ENCODE measurements at regions not wholly inside any gene's neighbourhood (a gene's known extent, or its start where the extent isn't known, plus 50 kb on each side); places are given as distances from the start of the nearest gene placed in this dataset.

GRCh38 chr18:25420077-25420825, 68.3 kb upstream of the ZNF521 start:
- no peak overlapping the region for H3K14ac ChIP-seq (replicated peaks; ENCODE audit: low read depth, low read length)
- peaks cover 3% of the 10 kb centered on the region for H3K4me1 ChIP-seq (ENCODE audit: control insufficient read depth, insufficient read depth, low read length)
- H3K27ac ChIP-seq (ENCODE audit: insufficient read depth, low read length) = no peak overlapping the region
- no peak overlapping the region for H4K91ac ChIP-seq (ENCODE audit: insufficient read depth, low read depth, low read length)
- H3K18ac ChIP-seq (ENCODE audit: low read depth, low read length) = no peak overlapping the region
- H3K4me3 ChIP-seq (ENCODE audit: insufficient read depth, low read depth, low read length) = no peak overlapping the region
- H2BK20ac ChIP-seq (ENCODE audit: low read depth, low read length) = no peak overlapping the region
- no peak overlapping the region for H3K56ac ChIP-seq (ENCODE audit: extremely low read depth, insufficient read depth, low read length)
- H2AK9ac ChIP-seq (replicated peaks; ENCODE audit: low read depth, low read length, poor library complexity) = no peak overlapping the region
- H3K9me3 ChIP-seq (ENCODE audit: control insufficient read depth, insufficient read depth, low read length) = no peaks in the 10 kb centered on the region
- H4K5ac ChIP-seq (ENCODE audit: low read depth, low read length) = no peak overlapping the region
- H2BK120ac ChIP-seq (ENCODE audit: low read depth, low read length) = no peak overlapping the region
- ChIA-PET POLR2A (ENCODE audit: unreplicated experiment) (interaction anchor here (0.6 kb wide), 1 partner anchor 21 kb away, joined by 4 read pairs; no protein-coding TSS in a partner anchor), CTCF (interaction anchor here (0.8 kb wide), 1 partner anchor 10 kb away, joined by 3 read pairs; no protein-coding TSS in a partner anchor)
- peaks cover 6% of the 10 kb centered on the region; the same call in 1 of the 2 replicates for H3K27me3 ChIP-seq (ENCODE audit: control insufficient read depth, insufficient read depth, low read length)
- in situ Hi-C loops (cut with MboI; ENCODE audit: low sequenced_read_pairs) = no loop called here
- no peaks in the 10 kb centered on the region for H3K79me1 ChIP-seq (ENCODE audit: low read depth in 1 of 2, low read length in 2 of 2)
- TF ChIP-seq BHLHE40 (IDR thresholded peaks at IDR 0.05; ENCODE audit: low read depth, low read length) (no peak), ELK1 (IDR thresholded peaks at IDR 0.05; ENCODE audit: borderline replicate concordance, low read depth, low read length) (no peak), CHD1 (IDR thresholded peaks at IDR 0.05; ENCODE audit: low read depth, low read length) (no peak), NFE2L2 (IDR thresholded peaks at IDR 0.05; ENCODE audit: low read depth, low read length) (no peak), FOS (IDR thresholded peaks at IDR 0.05; ENCODE audit: low read depth, low read length) (no peak), POLR2A (IDR thresholded peaks at IDR 0.05; ENCODE audit: low read depth, low read length) (no peak), SMC3 (IDR thresholded peaks at IDR 0.05; ENCODE audit: low read depth, low read length) (no peak), MAZ (IDR thresholded peaks at IDR 0.05; ENCODE audit: borderline replicate concordance, low read depth, low read length) (no peak), MXI1 (IDR thresholded peaks at IDR 0.05; ENCODE audit: borderline replicate concordance, low read depth, low read length) (no peak), MAFK (IDR thresholded peaks at IDR 0.05; ENCODE audit: low read depth, low read length) (no peak), CEBPB (IDR thresholded peaks at IDR 0.05; ENCODE audit: low read depth, low read length) (no peak), RFX5 (IDR thresholded peaks at IDR 0.05; ENCODE audit: low read depth, low read length) (no peak), RCOR1 (IDR thresholded peaks at IDR 0.05; ENCODE audit: insufficient replicate concordance, low read length) (no peak), RAD21 (IDR thresholded peaks at IDR 0.05; ENCODE audit: low read length) (no peak), CTCF (conservative IDR thresholded peaks at IDR 0.05; ENCODE audit: low read depth, low read length) (no peak)
- H2AFZ ChIP-seq (replicated peaks; ENCODE audit: low read length, poor library complexity) = no peak overlapping the region
- H3K9me1 ChIP-seq (ENCODE audit: insufficient read depth, low read length) = no peaks in the 10 kb centered on the region
- WGBS, 2 experiments (ENCODE audit: extremely low coverage in 2 of 2, insufficient read length in 1 of 2) = 52% methylated on average over 7 of the region's 13 CpGs; no CpG with 5 or more reads in 1 of the 2 experiments
- no peak for ATAC-seq (ENCODE audit: low read depth)
- no peaks in the 10 kb centered on the region for H3K36me3 ChIP-seq (ENCODE audit: control insufficient read depth, insufficient read depth, low read length)
- no peak overlapping the region for H2BK5ac ChIP-seq (ENCODE audit: low read depth, low read length, poor library complexity, severe bottlenecking)
- no peak overlapping the region for H3K4me2 ChIP-seq (ENCODE audit: low read depth, low read length)
- intact Hi-C loops (cut with micrococcal nuclease) = no loop called here
- no peaks in the 10 kb centered on the region for H4K20me1 ChIP-seq (ENCODE audit: insufficient read depth, low read length)
- H3K23ac ChIP-seq (ENCODE audit: low read depth, low read length) = no peak overlapping the region
- no peak overlapping the region for H3K4ac ChIP-seq (ENCODE audit: low read depth, low read length)
- H4K8ac ChIP-seq (ENCODE audit: low read depth in 2 of 2, low read length in 2 of 2) = no peak overlapping the region
- dilution Hi-C loops (cut with HindIII; ENCODE audit: low sequenced_read_pairs, unreplicated experiment) = no loop called here
- H2BK15ac ChIP-seq (ENCODE audit: low read depth, low read length) = no peak overlapping the region
- no peak overlapping the region for H2AK5ac ChIP-seq (ENCODE audit: low read depth, low read length)
- DNase-seq = no peak
- BruUV-seq (replicated peaks) = no TSS peak
- H3K9ac ChIP-seq (ENCODE audit: low read depth, low read length) = no peak overlapping the region

Data from IMR-90 (cell line).